Adipocyte (in vitro differentiated cells): ENCODE measurements at regions not wholly inside any gene's neighbourhood (a gene's known extent, or its start where the extent isn't known, plus 50 kb on each side); places are given as distances from the start of the nearest gene placed in this dataset.

Experiments used
- DNase-seq: peaks from one replicate; pipeline ENCODE4 v3.0.0-alpha.2; 2015; ENCODE audit warnings: low read depth
- H3K27me3 ChIP-seq: replicated peaks from 2 replicates; pipeline ENCODE4 v1.7.0; 2013; ENCODE audit warnings: mild to moderate bottlenecking, low read length, moderate library complexity; ENCODE audit not compliant: control insufficient read depth, insufficient read depth
- H3K36me3 ChIP-seq: 2 replicates; pipeline ENCODE4 v1.7.0; 2013; ENCODE audit warnings: low read length, mild to moderate bottlenecking, moderate library complexity; ENCODE audit not compliant: control insufficient read depth, insufficient read depth, severe bottlenecking
- H3K4me1 ChIP-seq: 2 replicates; pipeline ENCODE4 v1.7.0; 2013; ENCODE audit warnings: mild to moderate bottlenecking, low read length, moderate library complexity; ENCODE audit not compliant: control insufficient read depth, insufficient read depth
- H3K4me3 ChIP-seq: 2 replicates; pipeline ENCODE4 v1.7.0; 2013; ENCODE audit warnings: mild to moderate bottlenecking, low read length, moderate library complexity
- H3K9ac ChIP-seq: 2 replicates; pipeline ENCODE4 v1.7.0; 2013; ENCODE audit warnings: mild to moderate bottlenecking, low read length, moderate library complexity
- H3K9me3 ChIP-seq: 2 replicates; pipeline ENCODE4 v1.7.0; 2013; ENCODE audit warnings: mild to moderate bottlenecking, low read length, moderate library complexity; ENCODE audit not compliant: control insufficient read depth

GRCh38 chr2:2558476-2558875 is 227.4 kb upstream of the MYT1L start:
- Histone ChIP-seq H3K36me3 (no peaks in the 10 kb centered on the region), H3K4me3 (no peak overlapping the region), H3K27me3 (no peaks in the 10 kb centered on the region), H3K9ac (no peak overlapping the region), H3K4me1 (no peaks in the 10 kb centered on the region), H3K9me3 (peaks cover under 1% of the 10 kb centered on the region)
- no peak for DNase-seq

DNA sequence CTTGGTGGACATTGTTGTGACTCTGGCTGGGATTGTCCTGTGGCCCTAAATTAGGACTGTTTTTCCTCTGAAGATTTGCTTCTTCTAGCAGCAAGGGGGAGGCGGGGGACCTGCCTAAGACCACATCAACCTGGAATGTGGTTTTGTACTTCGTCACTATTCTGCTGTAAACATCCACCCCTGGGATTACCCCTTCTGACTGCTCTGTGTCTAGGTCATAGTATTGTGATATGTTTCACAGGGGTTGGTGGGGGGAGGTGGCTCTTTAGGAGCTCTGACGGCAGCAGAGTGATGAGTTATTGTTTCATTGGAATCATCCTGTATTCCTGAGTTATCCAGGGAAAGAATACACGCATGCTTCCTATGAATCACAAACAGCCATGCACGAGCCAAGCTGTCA is 226.4 kb upstream of the MYT1L start:
- no peak for DNase-seq
- Histone ChIP-seq H3K4me3 (no peak overlapping the region), H3K27me3 (no peaks in the 10 kb centered on the region), H3K9ac (no peak overlapping the region), H3K36me3 (no peaks in the 10 kb centered on the region), H3K9me3 (peaks cover 10% of the 10 kb centered on the region), H3K4me1 (no peaks in the 10 kb centered on the region)

DNA sequence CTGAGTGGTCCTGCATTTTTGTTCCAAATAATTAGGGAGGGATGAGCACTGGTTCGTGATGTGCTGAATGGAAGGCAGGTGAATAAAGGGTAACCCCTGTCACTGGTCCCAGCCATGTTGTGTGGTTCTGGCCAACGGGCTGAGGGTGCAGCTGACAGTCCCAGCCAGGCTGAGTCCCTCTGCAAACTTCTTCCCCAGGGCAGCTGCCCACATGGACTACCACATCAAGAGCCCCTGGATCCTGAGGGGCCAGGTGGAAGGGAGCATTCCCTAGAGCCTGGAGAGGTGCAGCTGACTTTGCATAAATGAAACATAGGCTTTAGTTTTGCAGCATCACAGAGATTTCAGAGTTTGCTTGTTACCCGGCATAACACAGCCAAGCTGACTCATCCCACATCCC is 219.8 kb upstream of the MYT1L start:
- DNase-seq, result no peak
- peaks cover 15% of the 10 kb centered on the region for H3K9me3 ChIP-seq
- H3K9ac ChIP-seq, result no peak overlapping the region
- no peak overlapping the region for H3K4me3 ChIP-seq
- no peaks in the 10 kb centered on the region for H3K36me3 ChIP-seq
- H3K27me3 ChIP-seq, result no peaks in the 10 kb centered on the region
- H3K4me1 ChIP-seq, result no peaks in the 10 kb centered on the region

- Histone ChIP-seq H3K27me3 (no peaks in the 10 kb centered on the region), H3K4me1 (no peaks in the 10 kb centered on the region), H3K9ac (no peak overlapping the region), H3K9me3 (peaks cover 9% of the 10 kb centered on the region), H3K36me3 (no peaks in the 10 kb centered on the region), H3K4me3 (no peak overlapping the region)
- DNase-seq, result no peak
Measured at GRCh38 chr2:2547911-2548310, 216.8 kb upstream of the MYT1L start.

GRCh38 chr2:2547451-2547850 is 216.4 kb upstream of the MYT1L start:
- no peak for DNase-seq
- peaks cover 5% of the 10 kb centered on the region for H3K9me3 ChIP-seq
- H3K9ac ChIP-seq, result no peak overlapping the region
- H3K4me1 ChIP-seq, result no peaks in the 10 kb centered on the region
- no peaks in the 10 kb centered on the region for H3K27me3 ChIP-seq
- no peak overlapping the region for H3K4me3 ChIP-seq
- H3K36me3 ChIP-seq, result no peaks in the 10 kb centered on the region

DNA sequence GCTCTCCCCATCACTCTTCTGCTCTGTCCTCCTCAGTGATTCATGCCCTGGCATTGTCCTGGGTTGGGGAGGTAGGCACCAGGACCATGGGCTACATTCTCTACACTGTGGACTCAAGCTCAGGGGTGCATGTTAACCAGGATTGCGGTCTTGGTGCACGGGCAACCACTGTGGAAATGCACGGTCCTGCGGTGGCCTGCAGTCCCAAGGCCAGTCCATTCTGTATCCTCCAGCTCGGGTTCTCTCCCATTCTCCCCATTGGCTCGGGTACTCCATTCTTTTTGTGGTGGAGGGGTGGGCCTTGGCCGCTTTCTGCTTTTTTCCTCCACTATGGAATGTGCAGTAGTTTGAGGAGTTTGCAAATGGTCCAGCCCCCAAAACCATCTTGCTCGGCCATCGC is 215.0 kb upstream of the MYT1L start:
- Histone ChIP-seq H3K9me3 (peaks cover 5% of the 10 kb centered on the region), H3K27me3 (no peaks in the 10 kb centered on the region), H3K4me1 (no peaks in the 10 kb centered on the region), H3K4me3 (no peak overlapping the region), H3K9ac (no peak overlapping the region), H3K36me3 (no peaks in the 10 kb centered on the region)
- no peak for DNase-seq

GRCh38 chr2:2542966-2543611 is 212.0 kb upstream of the MYT1L start:
- Histone ChIP-seq H3K4me1 (no peaks in the 10 kb centered on the region), H3K4me3 (no peak overlapping the region), H3K9me3 (no peaks in the 10 kb centered on the region), H3K36me3 (no peaks in the 10 kb centered on the region), H3K27me3 (no peaks in the 10 kb centered on the region), H3K9ac (no peak overlapping the region)
- DNase-seq, result no peak

- H3K36me3 ChIP-seq, result no peaks in the 10 kb centered on the region
- H3K9me3 ChIP-seq, result no peaks in the 10 kb centered on the region
- no peak overlapping the region for H3K4me3 ChIP-seq
- DNase-seq, result no peak
- no peaks in the 10 kb centered on the region for H3K4me1 ChIP-seq
- no peaks in the 10 kb centered on the region for H3K27me3 ChIP-seq
- H3K9ac ChIP-seq, result no peak overlapping the region
Measured at GRCh38 chr2:2542316-2542715, 211.2 kb upstream of the MYT1L start.

DNA sequence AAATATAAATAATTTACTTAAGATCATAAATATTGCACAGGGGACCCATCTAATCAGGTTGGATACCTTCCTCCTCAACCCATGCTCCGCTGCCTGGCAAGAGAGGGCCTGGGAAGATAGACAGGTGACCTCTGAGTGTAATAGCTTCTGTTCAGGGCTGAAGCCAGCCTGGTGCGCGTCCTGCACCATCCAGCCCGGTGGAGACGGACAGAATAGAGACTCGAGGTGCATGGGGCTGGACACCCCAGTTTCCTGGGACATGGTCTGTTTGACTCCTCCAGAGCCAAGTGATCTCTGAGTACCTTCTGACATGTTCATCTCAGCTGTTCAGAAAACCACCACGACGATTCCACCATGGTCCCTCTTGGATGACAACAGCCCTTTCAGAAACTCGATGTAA is 209.3 kb upstream of the MYT1L start:
- no peaks in the 10 kb centered on the region for H3K36me3 ChIP-seq
- no peaks in the 10 kb centered on the region for H3K4me1 ChIP-seq
- no peak overlapping the region for H3K4me3 ChIP-seq
- no peak for DNase-seq
- no peaks in the 10 kb centered on the region for H3K27me3 ChIP-seq
- H3K9me3 ChIP-seq, result no peaks in the 10 kb centered on the region
- H3K9ac ChIP-seq, result no peak overlapping the region

GRCh38 chr2:2536416-2537056 is 205.5 kb upstream of the MYT1L start:
- Histone ChIP-seq H3K9ac (no peak overlapping the region), H3K27me3 (no peaks in the 10 kb centered on the region), H3K4me3 (no peak overlapping the region), H3K9me3 (no peaks in the 10 kb centered on the region), H3K4me1 (no peaks in the 10 kb centered on the region), H3K36me3 (no peaks in the 10 kb centered on the region)
- DNase-seq, result no peak

- no peaks in the 10 kb centered on the region for H3K4me1 ChIP-seq
- H3K9me3 ChIP-seq, result no peaks in the 10 kb centered on the region
- no peak overlapping the region for H3K9ac ChIP-seq
- H3K27me3 ChIP-seq, result no peaks in the 10 kb centered on the region
- DNase-seq, result no peak
- no peaks in the 10 kb centered on the region for H3K36me3 ChIP-seq
- H3K4me3 ChIP-seq, result no peak overlapping the region
Measured at GRCh38 chr2:2530334-2530733, 199.3 kb upstream of the MYT1L start.

GRCh38 chr2:2528846-2529245 is 197.8 kb upstream of the MYT1L start:
- no peak for DNase-seq
- Histone ChIP-seq H3K4me1 (no peaks in the 10 kb centered on the region), H3K9me3 (no peaks in the 10 kb centered on the region), H3K9ac (no peak overlapping the region), H3K36me3 (no peaks in the 10 kb centered on the region), H3K27me3 (no peaks in the 10 kb centered on the region), H3K4me3 (no peak overlapping the region)
